ENCODE measurements at regions not wholly inside any gene's neighbourhood (a gene's known extent, or its start where the extent isn't known, plus 50 kb on each side); places are given as distances from the start of the nearest gene placed in this dataset.

- TF ChIP-seq CTCF (conservative IDR thresholded peaks at IDR 0.05), result no peak
- no peak overlapping the region for H3K27ac ChIP-seq
These were observed 202.6 kb downstream of the TSHZ3 start for GRCh38 chr19:31146546-31147183.

GRCh38 chr19:31146015-31146414 is 203.2 kb downstream of the TSHZ3 start:
- no peak overlapping the region for H3K27ac ChIP-seq
- no peak for TF ChIP-seq CTCF (conservative IDR thresholded peaks at IDR 0.05)

- TF ChIP-seq CTCF (conservative IDR thresholded peaks at IDR 0.05), result no peak
- no peak overlapping the region for H3K27ac ChIP-seq
These were observed 204.2 kb downstream of the TSHZ3 start for GRCh38 chr19:31145007-31145406.

GRCh38 chr19:31144075-31144870 is 205.0 kb downstream of the TSHZ3 start:
- no peak for TF ChIP-seq CTCF (conservative IDR thresholded peaks at IDR 0.05)
- H3K27ac ChIP-seq, result no peak overlapping the region

GRCh38 chr19:31141301-31141700 is 207.9 kb downstream of the TSHZ3 start:
- no peak overlapping the region for H3K27ac ChIP-seq
- TF ChIP-seq CTCF (conservative IDR thresholded peaks at IDR 0.05), result no peak

GRCh38 chr19:31140717-31141116 is 208.5 kb downstream of the TSHZ3 start:
- no peak for TF ChIP-seq CTCF (conservative IDR thresholded peaks at IDR 0.05)
- no peak overlapping the region for H3K27ac ChIP-seq

GRCh38 chr19:31139871-31140505 is 209.2 kb downstream of the TSHZ3 start:
- TF ChIP-seq CTCF (conservative IDR thresholded peaks at IDR 0.05), result no peak
- no peak overlapping the region for H3K27ac ChIP-seq

Measured in VCaP (cell line).